ENCODE measurements at regions not wholly inside any gene's neighbourhood (a gene's known extent, or its start where the extent isn't known, plus 50 kb on each side); places are given as distances from the start of the nearest gene placed in this dataset.

- no peaks in the 10 kb centered on the region for H3K9me3 ChIP-seq (ENCODE audit: control insufficient read depth, low read length, poor library complexity, severe bottlenecking)
- Mint-ChIP-seq H3K36me3 (ENCODE audit: low read depth) (no peaks in the 10 kb centered on the region), H3K27me3 (no peaks in the 10 kb centered on the region), H3K27ac (peak overlapping the region; percentile 95), H3K4me1 (peaks cover 59% of the 10 kb centered on the region), H3K4me3 (peak overlapping the region; percentile 83)
- DNase-seq: no peak
- ATAC-seq: no peak
These were observed 59.2 kb upstream of the KLF13 start for GRCh38 chr15:31267161-31268107.

- Mint-ChIP-seq H3K4me1 (peaks cover 54% of the 10 kb centered on the region), H3K36me3 (ENCODE audit: low read depth) (no peaks in the 10 kb centered on the region), H3K27me3 (no peaks in the 10 kb centered on the region), H3K27ac (peak overlapping the region; percentile 95), H3K4me3 (no peak overlapping the region)
- no peaks in the 10 kb centered on the region for H3K9me3 ChIP-seq (ENCODE audit: control insufficient read depth, low read length, poor library complexity, severe bottlenecking)
- ATAC-seq (no peak), DNase-seq (no peak)
These were observed 58.5 kb upstream of the KLF13 start for GRCh38 chr15:31268108-31268501.

- no peak for ATAC-seq
- Mint-ChIP-seq H3K36me3 (ENCODE audit: low read depth) (no peaks in the 10 kb centered on the region), H3K4me3 (no peak overlapping the region), H3K4me1 (peaks cover 45% of the 10 kb centered on the region), H3K27ac (peak overlapping the region; percentile 67), H3K27me3 (no peaks in the 10 kb centered on the region)
- no peaks in the 10 kb centered on the region for H3K9me3 ChIP-seq (ENCODE audit: control insufficient read depth, low read length, poor library complexity, severe bottlenecking)
- no peak for DNase-seq
These were observed 57.5 kb upstream of the KLF13 start for GRCh38 chr15:31268911-31269784.

GRCh38 chr15:31269816-31270575, 56.6 kb upstream of the KLF13 start:
- DNase-seq (no peak), ATAC-seq (no peak)
- H3K36me3 Mint-ChIP-seq (ENCODE audit: low read depth): no peaks in the 10 kb centered on the region
- H3K27me3 Mint-ChIP-seq: no peaks in the 10 kb centered on the region
- no peak overlapping the region for H3K27ac Mint-ChIP-seq
- peaks cover 44% of the 10 kb centered on the region for H3K4me1 Mint-ChIP-seq
- no peak overlapping the region for H3K4me3 Mint-ChIP-seq
- no peaks in the 10 kb centered on the region for H3K9me3 ChIP-seq (ENCODE audit: control insufficient read depth, low read length, poor library complexity, severe bottlenecking)

- Mint-ChIP-seq H3K27me3 (no peaks in the 10 kb centered on the region), H3K4me1 (peaks cover 42% of the 10 kb centered on the region)
- no peak for ATAC-seq
These were observed 55.9 kb upstream of the KLF13 start for GRCh38 chr15:31270767-31271166.

GRCh38 chr15:31271224-31271635, 55.4 kb upstream of the KLF13 start:
- Mint-ChIP-seq H3K27me3 (no peaks in the 10 kb centered on the region), H3K36me3 (ENCODE audit: low read depth) (no peaks in the 10 kb centered on the region), H3K27ac (peak overlapping the region; percentile 27), H3K4me3 (no peak overlapping the region), H3K4me1 (peaks cover 40% of the 10 kb centered on the region)
- DNase-seq: no peak
- H3K9me3 ChIP-seq (ENCODE audit: control insufficient read depth, low read length, poor library complexity, severe bottlenecking): no peaks in the 10 kb centered on the region
- ATAC-seq: no peak

More at GRCh38 chr15:31270767-31271166, 55.9 kb upstream of the KLF13 start:
- no peak overlapping the region for H3K4me3 Mint-ChIP-seq
- DNase-seq: no peak
- no peak overlapping the region for H3K27ac Mint-ChIP-seq
- H3K9me3 ChIP-seq (ENCODE audit: control insufficient read depth, low read length, poor library complexity, severe bottlenecking): no peaks in the 10 kb centered on the region
- H3K36me3 Mint-ChIP-seq (ENCODE audit: low read depth): no peaks in the 10 kb centered on the region

- ATAC-seq: no peak
- H3K4me1 Mint-ChIP-seq: peaks cover 34% of the 10 kb centered on the region
- H3K36me3 Mint-ChIP-seq (ENCODE audit: low read depth): no peaks in the 10 kb centered on the region
- H3K27ac Mint-ChIP-seq: peak overlapping the region; percentile 27
- H3K27me3 Mint-ChIP-seq: no peaks in the 10 kb centered on the region
- H3K9me3 ChIP-seq (ENCODE audit: control insufficient read depth, low read length, poor library complexity, severe bottlenecking): no peaks in the 10 kb centered on the region
- H3K4me3 Mint-ChIP-seq: no peak overlapping the region
- DNase-seq: no peak
These were observed 54.7 kb upstream of the KLF13 start for GRCh38 chr15:31271711-31272557.

GRCh38 chr15:31272558-31273257, 53.9 kb upstream of the KLF13 start:
- H3K9me3 ChIP-seq (ENCODE audit: control insufficient read depth, low read length, poor library complexity, severe bottlenecking): no peaks in the 10 kb centered on the region
- Mint-ChIP-seq H3K27ac (no peak overlapping the region), H3K27me3 (no peaks in the 10 kb centered on the region), H3K4me1 (peaks cover 29% of the 10 kb centered on the region), H3K36me3 (ENCODE audit: low read depth) (no peaks in the 10 kb centered on the region), H3K4me3 (no peak overlapping the region)
- DNase-seq (no peak), ATAC-seq (no peak)

GRCh38 chr15:31273258-31273941, 53.2 kb upstream of the KLF13 start:
- Mint-ChIP-seq H3K36me3 (ENCODE audit: low read depth) (no peaks in the 10 kb centered on the region), H3K4me3 (no peak overlapping the region), H3K27me3 (no peaks in the 10 kb centered on the region), H3K27ac (peak overlapping the region; percentile 75), H3K4me1 (peaks cover 25% of the 10 kb centered on the region)
- DNase-seq (no peak), ATAC-seq (no peak)
- no peaks in the 10 kb centered on the region for H3K9me3 ChIP-seq (ENCODE audit: control insufficient read depth, low read length, poor library complexity, severe bottlenecking)

- peaks cover 25% of the 10 kb centered on the region for H3K4me1 Mint-ChIP-seq
- ATAC-seq (no peak), DNase-seq (no peak)
- no peak overlapping the region for H3K4me3 Mint-ChIP-seq
- H3K27ac Mint-ChIP-seq: no peak overlapping the region
- H3K9me3 ChIP-seq (ENCODE audit: control insufficient read depth, low read length, poor library complexity, severe bottlenecking): no peaks in the 10 kb centered on the region
- no peaks in the 10 kb centered on the region for H3K27me3 Mint-ChIP-seq
- H3K36me3 Mint-ChIP-seq (ENCODE audit: low read depth): no peaks in the 10 kb centered on the region
These were observed 51.9 kb upstream of the KLF13 start for GRCh38 chr15:31274496-31275330.
